ENCODE measurements at regions not wholly inside any gene's neighbourhood (a gene's known extent, or its start where the extent isn't known, plus 50 kb on each side); places are given as distances from the start of the nearest gene placed in this dataset.
"Not testable (repeated sequence)": the region's sequence is repeated elsewhere in the genome, so short reads cannot be mapped to it uniquely, and the experiment has no call there.

DNA sequence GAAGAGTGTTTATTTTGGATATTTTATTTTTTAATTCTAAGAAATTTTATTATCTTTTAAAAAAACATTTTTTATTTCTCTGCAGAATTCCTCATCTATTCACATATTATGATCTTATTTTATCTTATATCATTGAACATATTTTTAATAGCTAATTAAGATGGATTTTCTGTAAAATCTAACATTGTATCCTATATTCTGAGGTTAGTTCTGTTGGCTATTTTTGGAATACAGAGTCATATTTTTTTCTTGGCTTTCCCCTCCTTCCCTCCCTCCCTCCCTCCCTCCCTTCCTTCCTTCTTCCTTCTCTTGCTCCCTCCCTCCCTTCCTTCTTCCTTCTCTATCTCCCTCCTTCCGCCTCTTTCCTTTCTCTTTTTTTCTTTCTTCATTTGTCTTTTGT, 2326.6 kb upstream of the RAG2 start:
- in situ Hi-C loops (cut with MboI; ENCODE audit: low sequenced_read_pairs) = no loop called here

DNA sequence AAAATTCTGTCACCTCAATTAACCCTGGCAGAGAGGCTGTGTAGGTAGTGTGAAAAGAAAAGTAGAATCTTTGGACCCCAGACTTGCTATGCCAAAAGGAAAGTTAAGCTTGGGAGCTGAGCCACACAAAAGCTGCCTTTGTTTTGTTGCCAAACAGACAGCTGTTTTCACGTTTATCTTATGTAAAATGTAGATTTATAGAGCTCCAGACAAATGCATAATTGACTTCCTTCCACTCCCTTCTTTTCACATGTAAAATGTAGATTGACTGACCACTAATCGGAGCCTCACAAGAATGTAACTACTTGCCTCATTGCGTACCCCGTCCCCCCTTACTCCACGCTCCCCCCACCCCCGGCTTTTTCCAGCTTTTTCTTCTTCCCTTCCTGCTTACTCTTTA, 2302.2 kb upstream of the RAG2 start:
- in situ Hi-C loops (cut with MboI; ENCODE audit: low sequenced_read_pairs) = no loop called here

DNA sequence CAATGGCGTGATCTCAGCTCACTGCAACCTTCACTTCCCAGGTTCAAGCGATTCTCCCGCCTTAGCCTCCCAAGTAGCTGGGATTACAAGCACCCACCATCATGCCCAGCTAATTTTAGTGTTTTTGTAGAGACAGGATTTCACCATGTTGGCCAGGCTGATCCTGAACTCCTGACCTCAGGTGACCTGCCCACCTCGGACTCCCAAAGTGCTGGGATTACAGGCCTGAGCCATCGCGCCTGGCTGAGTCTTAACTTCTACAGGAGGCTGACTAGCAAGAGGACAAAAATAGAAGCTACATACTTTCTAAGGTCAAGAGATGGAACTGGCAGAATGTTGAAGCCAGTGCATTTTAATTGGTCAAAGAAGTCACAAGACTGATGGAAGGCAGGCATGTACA, 2296.2 kb upstream of the RAG2 start:
- in situ Hi-C loops (cut with MboI; ENCODE audit: low sequenced_read_pairs) = not testable (repeated sequence)

DNA sequence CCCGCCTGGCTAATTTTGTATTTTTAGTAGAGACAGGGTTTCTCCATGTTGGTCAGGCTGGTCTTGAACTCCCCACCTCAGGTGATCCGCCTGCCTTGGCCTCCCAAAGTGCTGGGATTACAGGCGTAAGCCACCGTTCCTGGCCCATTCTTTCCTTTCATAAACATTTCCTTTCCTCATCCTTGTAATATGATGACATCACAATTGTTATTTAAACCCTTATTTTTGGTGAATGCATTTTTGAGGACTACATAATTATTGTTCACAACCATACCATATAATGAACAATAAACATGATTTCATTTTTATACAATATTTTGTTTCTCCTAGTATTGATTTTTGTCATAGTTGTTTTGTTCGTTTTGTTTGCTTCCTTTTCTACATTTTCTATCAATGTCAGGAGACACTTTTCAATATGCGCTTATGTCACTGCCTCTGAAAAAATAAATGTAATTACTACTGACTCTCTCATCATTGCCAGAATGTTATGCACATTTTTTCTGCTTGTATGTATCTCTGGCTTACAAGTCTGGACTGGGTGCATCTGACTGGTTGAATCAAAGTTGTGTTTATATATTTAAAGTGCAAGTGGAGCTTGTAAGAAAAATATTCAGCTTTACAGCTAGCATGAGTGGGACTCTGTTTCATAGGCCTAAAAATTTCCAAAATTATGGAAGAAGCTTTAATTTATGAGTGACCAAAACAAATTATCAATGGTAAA, 2286.3 kb upstream of the RAG2 start:
- in situ Hi-C loops (cut with MboI; ENCODE audit: low sequenced_read_pairs) = no loop called here

DNA sequence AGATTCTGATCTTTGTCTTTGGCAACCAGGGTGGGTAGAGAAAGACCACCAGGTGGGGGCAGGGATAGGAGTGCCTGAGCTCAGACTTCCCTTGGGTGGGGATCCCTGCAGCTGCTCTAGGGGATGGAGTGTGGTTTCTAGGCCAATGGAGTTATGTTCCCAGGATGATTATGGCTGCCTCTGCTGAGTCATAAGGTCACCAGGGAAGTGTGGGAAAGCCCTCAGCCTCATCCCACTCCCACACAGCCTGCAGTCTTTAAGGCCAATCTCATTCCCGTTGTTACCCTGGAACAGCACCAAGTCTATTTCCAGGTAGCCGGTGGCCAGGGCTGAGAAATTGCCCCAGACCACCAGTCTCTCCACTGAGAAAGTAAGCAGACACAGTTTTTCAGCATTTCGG, 2269.3 kb upstream of the RAG2 start:
- in situ Hi-C loops (cut with MboI; ENCODE audit: low sequenced_read_pairs) = no loop called here

DNA sequence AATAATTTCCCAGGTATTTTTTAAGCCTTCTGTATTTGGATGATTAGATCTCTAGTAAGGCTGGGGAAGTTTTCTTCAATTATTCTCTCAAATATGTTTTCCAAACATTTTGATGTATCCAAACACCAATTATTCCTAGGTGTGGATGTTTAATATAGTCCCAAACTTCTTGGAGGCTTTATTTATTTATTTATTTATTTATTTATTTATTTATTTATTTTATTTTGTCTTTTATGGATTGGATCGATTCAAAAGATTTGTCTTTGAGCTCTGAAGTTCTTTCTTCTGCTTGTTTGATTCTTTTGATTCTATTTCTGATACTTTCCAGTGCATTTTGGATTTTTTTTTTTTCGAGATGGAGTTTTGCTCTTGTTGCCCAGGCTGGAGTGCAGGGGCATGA, 2267.9 kb upstream of the RAG2 start:
- in situ Hi-C loops (cut with MboI; ENCODE audit: low sequenced_read_pairs) = no loop called here

DNA sequence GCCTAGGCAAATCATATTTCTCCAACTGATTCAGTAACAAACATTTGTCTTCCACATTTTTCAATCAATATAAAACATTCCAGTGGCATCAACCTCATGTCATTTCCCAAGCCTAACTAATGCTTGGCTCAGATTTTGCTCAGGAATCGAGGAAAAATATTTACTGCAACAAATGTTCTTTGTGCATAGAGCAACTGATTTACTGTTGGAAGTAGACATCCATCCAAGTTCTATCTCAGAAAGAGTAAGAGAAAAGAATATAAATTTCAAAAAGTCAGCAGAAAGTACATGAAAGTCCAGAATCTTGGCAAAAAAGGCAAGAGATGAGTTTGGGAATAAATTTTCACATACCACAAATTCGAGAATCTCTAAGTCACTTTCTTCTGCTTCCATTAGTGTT, 2245.0 kb upstream of the RAG2 start:
- in situ Hi-C loops (cut with MboI; ENCODE audit: low sequenced_read_pairs) = no loop called here

DNA sequence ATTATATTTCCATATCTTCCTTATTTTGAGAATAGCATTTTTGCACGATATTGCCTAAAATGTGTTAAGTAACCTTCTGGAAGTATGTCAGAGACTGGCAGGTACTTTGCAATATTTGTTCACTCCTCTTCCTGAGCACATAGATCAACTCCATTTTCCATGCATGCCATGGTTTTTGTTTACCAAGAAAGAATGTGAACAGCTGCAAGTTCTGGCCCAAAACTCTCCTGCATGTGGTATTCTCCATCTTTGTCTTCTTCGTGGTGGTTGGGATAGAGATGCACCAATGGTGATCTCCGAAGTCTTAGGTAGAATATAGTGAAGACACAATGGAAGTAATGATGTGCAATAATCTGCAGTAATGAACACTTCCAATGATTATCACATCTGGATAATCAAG, 2241.0 kb upstream of the RAG2 start:
- in situ Hi-C loops (cut with MboI; ENCODE audit: low sequenced_read_pairs) = no loop called here

DNA sequence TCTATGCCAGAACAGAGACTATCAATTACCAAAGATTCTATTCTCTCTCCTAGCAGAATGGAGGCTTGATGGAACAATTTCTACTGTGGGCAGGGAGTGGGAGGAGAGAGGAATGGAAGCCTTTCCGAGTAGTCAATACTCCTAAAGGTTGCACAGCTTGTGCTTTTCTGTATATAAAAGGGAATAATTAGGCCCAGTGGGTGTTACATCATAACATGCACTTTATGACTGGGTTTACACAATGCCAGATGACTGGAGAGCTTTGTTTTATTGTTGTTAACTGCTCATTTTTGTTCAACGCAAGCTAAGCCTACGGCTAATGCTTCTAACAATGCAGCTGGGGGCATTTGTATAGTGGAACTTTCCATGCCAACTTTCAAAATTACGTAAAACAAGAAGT, 2237.9 kb upstream of the RAG2 start:
- in situ Hi-C loops (cut with MboI; ENCODE audit: low sequenced_read_pairs) = no loop called here

DNA sequence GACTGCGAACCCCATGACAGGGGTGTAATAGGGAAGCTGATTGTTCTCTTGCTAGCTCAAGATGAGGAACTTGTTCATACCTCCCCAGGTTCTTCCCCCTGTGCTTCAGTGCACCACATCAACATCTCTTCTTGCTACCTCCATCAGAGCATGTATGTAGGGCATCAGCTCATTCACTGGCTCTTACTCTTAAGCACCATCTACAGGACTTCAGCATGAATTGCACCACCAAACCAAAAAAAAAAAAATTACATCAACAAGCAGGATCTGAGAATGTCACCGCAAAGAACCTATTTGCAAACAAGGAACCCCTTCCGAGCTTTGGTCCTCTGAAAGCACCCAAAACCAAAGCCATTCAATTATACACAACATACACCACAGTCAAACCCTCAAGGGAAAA, 2226.5 kb upstream of the RAG2 start:
- in situ Hi-C loops (cut with MboI; ENCODE audit: low sequenced_read_pairs) = no loop called here

DNA sequence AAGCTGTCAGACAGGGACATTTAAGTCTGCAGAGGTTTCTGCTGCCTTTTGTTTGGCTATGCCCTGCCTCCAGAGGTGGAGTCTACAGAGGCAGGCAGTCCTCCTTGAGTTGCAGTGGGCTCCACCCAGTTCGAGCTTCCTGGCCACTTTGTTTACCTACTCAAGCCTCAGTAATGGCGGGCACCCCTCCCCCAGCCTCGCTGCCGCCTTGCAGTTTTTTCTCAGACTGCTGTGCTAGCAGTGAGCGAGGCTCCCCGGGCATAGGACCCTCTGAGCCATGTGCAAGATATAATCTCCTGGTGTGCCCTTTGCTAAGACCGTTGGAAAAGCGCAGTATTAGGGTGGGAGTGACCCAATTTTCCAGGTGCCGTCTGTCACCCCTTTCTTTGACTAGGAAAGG, 2223.8 kb upstream of the RAG2 start:
- in situ Hi-C loops (cut with MboI; ENCODE audit: low sequenced_read_pairs) = not testable (repeated sequence)

DNA sequence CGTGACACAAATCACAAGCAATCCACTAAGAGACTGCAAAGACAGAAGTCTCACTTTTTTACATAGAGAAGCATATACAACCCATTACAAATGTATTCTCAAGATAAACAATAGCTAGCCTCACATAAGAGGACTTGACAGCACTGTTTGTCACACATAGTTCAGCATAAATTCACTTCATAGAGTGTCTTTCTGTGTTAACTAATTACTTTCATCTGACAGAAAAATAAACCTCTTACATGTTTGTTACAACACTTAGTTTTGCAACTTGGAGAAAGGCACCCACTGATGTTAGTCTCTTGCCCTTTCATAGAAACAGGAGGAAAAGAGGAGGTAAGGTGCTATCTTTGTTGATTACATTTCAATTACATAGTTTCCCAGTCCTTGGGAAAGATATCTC, 2221.9 kb upstream of the RAG2 start:
- in situ Hi-C loops (cut with MboI; ENCODE audit: low sequenced_read_pairs) = no loop called here

DNA sequence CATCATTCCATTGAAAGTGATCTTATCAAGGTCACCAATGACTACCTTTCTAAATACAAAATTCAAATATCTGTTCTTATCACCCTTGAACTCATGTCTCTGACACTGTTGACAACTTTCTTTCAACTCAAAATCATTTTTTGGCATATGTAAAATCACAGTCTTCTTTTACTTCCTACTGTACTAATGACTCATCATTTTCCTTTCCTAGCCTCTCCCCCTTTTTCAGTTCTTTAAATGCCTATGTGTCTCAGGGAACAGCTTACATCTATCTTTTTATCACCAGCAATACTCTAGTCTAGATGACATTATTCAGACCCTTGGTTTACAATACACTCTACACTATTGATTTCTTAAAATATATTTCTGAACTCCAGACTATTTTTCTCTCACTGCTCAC, 2220.7 kb upstream of the RAG2 start:
- in situ Hi-C loops (cut with MboI; ENCODE audit: low sequenced_read_pairs) = no loop called here

DNA sequence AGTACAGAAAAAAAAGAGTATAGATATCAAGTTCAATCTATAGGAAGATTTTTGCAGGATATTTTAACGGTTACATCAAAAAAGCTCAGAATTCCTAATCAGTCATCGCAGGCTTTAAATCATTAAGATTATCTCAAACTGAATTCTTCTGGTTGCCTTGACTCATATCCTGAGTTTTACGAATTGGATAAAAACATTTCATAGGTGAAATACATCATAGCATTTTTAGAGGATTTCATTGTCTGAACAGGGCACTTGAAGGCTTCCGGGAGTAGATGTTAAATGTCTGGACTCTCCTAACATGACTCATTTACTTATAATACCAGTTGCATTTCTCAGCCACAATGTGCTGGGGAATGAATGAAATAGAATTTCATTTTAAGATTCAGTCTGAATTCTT, 2216.6 kb upstream of the RAG2 start:
- in situ Hi-C loops (cut with MboI; ENCODE audit: low sequenced_read_pairs) = no loop called here

DNA sequence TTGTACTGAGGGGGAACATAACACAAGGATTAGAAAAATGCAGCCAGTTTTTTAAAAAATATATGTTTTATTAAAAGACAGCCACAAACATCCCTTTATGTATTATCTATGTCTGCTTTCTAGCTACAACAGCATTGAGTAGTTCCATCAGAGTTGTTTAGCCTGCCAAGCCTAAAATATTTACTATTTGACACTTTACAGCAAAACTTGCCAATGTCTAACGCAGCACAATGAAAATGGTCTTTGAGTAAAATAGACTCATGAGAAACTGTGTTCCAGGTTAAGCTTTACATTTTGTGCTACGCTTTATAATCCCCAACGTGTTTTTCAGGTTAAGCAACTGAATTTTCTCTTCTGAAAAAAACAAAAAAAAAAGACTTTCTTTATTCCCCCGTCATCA, 2211.5 kb upstream of the RAG2 start:
- in situ Hi-C loops (cut with MboI; ENCODE audit: low sequenced_read_pairs) = no loop called here

DNA sequence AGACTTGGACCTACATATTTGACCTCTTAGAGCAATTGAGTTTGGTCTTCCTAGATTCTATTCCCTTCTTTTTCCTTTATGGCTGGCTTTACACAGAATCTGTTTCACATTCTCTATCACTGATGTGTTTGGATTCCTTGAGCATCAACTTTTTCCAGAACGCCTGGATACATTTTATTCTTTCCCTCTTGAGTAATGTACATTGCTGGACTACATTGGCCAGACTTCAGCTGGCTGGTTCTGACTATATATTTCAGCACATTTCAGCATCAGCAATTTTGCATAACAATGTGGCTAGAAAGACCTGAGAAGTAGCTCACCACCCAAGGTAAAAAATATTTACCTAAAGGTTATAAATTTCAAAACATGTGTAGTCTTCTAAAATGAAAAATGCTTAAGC, 2198.2 kb upstream of the RAG2 start:
- in situ Hi-C loops (cut with MboI; ENCODE audit: low sequenced_read_pairs) = no loop called here

DNA sequence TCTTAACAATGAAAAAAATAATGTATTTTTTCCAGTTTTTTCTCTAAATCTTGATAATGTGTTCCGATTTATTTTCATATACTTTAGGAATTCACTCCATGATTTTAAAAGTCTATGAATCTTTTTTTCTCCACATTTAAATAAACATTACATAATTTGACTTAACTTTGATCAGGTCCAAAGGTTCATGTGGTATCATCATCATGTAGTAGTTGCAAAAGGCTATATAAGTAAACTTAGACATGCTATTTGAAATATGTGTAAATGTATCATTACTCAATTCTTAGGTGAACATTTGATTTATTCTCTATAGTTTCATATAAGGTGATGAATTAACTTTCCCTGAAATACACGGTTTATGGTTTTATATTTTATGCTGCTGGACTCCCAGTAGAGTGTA, 2197.0 kb upstream of the RAG2 start:
- in situ Hi-C loops (cut with MboI; ENCODE audit: low sequenced_read_pairs) = no loop called here

DNA sequence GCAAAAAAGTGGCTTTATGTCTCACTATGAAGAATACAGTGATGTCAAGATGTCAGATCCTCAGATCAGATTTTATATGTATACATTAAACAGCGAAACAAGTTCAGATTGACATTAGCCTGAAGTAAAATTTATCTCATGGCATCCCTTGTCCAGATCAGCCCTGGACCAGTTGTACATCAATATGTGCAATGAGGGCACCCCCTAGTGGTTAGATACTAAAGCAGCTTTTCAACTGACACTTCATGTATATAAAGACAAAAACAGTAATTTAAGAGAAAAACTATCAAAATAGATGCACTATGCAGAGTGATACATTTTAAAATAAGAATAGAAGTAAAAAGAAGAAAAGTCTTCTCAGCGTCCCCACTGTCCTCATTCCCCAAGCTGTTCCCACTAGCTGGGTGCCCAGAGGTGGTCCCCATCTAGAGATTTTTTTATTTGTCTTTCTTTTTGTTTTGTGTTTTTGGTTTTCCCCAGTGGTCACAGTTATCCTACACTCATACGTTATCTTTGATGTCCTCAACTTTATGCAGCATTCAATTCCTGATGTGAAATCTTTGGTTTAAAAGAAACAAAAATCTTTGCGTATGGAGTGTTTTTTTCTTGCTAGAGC, 2193.4 kb upstream of the RAG2 start:
- in situ Hi-C loops (cut with MboI; ENCODE audit: low sequenced_read_pairs) = no loop called here

DNA sequence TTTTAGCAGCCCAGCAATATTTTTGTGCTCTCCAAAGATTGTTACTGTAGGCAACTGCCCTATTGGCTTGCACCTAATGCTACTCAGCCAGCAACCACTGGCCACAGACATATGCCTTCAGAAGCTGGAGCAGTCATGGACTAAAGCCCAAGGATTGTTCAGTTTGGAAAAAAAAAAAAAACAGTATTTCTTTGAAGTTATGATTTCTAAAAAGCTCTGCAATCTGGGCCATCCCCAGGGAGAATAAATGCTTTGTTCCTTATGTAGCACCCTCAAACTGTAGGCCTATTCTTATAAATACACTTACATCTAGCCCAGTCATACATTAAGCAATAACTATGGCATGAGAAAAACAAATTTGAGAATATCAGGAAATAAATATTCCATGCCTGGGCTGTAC, 2190.5 kb upstream of the RAG2 start:
- in situ Hi-C loops (cut with MboI; ENCODE audit: low sequenced_read_pairs) = no loop called here

DNA sequence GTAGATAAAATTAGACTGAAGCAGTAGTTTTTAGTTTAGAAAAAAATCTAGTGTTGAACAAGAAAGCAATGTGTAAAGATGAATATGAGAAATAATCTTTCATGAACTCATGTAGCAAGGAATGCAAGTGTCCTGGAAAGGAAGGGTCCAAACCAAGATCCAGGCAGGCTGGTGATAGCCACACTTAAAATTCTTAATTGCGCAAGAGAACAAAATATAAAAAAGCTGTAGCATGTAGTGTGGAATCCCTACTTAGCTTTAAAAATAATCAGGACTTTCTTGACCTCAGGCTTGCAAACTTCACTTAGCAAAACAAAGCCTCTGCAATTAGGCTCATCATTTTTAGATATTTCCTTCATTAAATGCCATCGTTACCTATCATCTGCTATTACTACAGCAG, 2186.1 kb upstream of the RAG2 start:
- in situ Hi-C loops (cut with MboI; ENCODE audit: low sequenced_read_pairs) = no loop called here

DNA sequence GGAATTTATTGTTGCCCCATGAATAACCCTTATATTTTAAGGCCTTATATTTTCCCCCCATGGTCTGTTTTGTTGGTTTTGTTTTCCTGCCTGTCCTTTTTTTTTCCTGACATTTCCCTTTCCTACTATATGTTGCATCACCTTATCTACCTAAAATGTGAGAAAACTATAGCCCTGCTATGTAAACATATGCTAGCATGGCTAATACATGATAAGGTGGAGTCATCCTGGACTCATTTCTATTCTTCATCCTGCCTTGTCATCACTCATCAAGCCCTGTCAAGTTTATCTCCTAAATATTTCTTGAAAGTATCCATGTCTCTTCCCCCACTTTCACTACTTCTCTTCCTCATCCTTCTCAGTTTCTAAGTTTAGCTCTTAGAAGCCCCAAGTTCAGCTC, 2168.8 kb upstream of the RAG2 start:
- in situ Hi-C loops (cut with MboI; ENCODE audit: low sequenced_read_pairs) = no loop called here

DNA sequence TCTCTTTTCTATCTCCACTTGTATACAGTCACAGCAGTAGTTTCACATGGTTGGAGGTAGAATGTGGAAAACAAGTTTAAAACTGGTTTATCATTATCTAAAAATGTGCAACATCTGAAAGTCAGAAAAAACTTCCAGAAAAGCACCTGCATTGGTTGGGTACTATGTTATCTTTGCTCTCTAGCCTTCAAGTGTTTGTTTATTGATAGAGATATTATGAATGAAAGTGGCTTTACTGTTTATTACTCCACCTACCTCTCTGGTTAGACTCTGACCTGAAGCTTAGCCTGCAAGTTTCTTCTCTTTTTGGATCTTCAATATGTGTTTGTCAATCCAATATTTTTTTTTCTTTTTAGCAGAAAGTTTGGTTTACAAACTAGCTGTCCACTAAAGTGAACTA, 2161.4 kb upstream of the RAG2 start:
- in situ Hi-C loops (cut with MboI; ENCODE audit: low sequenced_read_pairs) = no loop called here

DNA sequence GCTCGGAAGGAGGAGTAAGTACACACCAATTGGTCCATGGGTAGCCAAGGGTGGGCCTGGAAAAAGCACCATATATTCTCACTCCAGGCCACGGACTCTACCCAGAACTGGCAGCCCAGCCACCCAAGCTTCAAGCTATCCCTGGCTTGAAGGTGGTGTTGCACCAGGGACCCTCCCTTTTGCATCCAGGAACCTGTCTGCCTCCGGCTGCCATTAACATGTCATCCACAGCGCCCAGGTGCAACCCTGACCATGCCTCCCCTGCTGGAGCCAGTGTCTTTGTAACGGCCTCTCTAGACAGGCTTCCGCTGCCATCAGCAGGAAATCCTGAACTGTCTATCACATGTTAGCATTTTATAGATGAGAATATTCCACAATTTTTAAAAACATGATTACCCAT, 2158.5 kb upstream of the RAG2 start:
- in situ Hi-C loops (cut with MboI; ENCODE audit: low sequenced_read_pairs) = no loop called here

Measured in HL-60/S4 treated with phorbol 12-myristate 13-acetate at 8.2 ng/mL for 4 days and 3 days (cell line).